ENCODE measurements at regions not wholly inside any gene's neighbourhood (a gene's known extent, or its start where the extent isn't known, plus 50 kb on each side); places are given as distances from the start of the nearest gene placed in this dataset.

DNA sequence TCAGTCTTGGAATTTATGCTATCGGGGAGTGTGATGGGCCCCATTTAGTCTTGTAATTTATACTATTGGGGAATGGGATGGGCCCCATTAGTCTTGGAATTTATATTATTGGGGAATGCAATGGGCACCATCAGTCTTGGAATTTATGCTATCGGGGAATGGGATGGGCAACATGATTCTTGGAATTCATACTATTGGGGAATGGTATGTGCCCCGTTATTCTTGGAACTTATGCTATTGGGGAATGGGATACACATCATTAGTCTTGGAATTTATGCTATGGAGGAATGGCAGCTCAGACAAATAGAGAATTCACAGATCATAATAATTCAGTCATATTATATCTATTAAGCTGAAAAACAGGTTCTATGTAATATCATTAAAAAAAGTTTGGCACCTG lies 300.3 kb downstream of the SMOC2 start:
- TF ChIP-seq, protein P1, sequence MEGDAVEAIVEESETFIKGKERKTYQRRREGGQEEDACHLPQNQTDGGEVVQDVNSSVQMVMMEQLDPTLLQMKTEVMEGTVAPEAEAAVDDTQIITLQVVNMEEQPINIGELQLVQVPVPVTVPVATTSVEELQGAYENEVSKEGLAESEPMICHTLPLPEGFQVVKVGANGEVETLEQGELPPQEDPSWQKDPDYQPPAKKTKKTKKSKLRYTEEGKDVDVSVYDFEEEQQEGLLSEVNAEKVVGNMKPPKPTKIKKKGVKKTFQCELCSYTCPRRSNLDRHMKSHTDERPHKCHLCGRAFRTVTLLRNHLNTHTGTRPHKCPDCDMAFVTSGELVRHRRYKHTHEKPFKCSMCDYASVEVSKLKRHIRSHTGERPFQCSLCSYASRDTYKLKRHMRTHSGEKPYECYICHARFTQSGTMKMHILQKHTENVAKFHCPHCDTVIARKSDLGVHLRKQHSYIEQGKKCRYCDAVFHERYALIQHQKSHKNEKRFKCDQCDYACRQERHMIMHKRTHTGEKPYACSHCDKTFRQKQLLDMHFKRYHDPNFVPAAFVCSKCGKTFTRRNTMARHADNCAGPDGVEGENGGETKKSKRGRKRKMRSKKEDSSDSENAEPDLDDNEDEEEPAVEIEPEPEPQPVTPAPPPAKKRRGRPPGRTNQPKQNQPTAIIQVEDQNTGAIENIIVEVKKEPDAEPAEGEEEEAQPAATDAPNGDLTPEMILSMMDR (IDR thresholded peaks at IDR 0.05): no peak
- TF ChIP-seq POLR2A (IDR thresholded peaks at IDR 0.05): no peak

Measured in body of pancreas (tissue), 4 donors.